ENCODE measurements at regions not wholly inside any gene's neighbourhood (a gene's known extent, or its start where the extent isn't known, plus 50 kb on each side); places are given as distances from the start of the nearest gene placed in this dataset.

- POLR2A ChIA-PET, result no interaction called here
Measured at GRCh38 chr5:127216898-127217675, 73.5 kb upstream of the MEGF10 start.

More at GRCh38 chr5:127216898-127217675, 73.5 kb upstream of the MEGF10 start:
- TF ChIP-seq ZNF398 (tag by site-specific recombination; IDR thresholded peaks at IDR 0.05) (no peak), PRDM10 (tag by site-specific recombination; IDR thresholded peaks at IDR 0.05) (no peak), CTCF (tag by site-specific recombination; IDR thresholded peaks at IDR 0.05) (no peak; the same call in 1 of the 2 replicates), GFI1B (tag by site-specific recombination; IDR thresholded peaks at IDR 0.05) (no peak), ZBTB20 (tag by site-specific recombination; IDR thresholded peaks at IDR 0.05) (no peak), ZBTB44 (tag by site-specific recombination; IDR thresholded peaks at IDR 0.05) (no peak), ZNF362 (tag by site-specific recombination; IDR thresholded peaks at IDR 0.05) (no peak), ZBTB8A (tag by site-specific recombination; IDR thresholded peaks at IDR 0.05) (no peak), ZNF121 (tag by site-specific recombination; IDR thresholded peaks at IDR 0.05) (no peak), ATF2 (tag by site-specific recombination; IDR thresholded peaks at IDR 0.05; ENCODE audit: low read depth) (no peak), ZNF391 (tag by site-specific recombination; IDR thresholded peaks at IDR 0.05; ENCODE audit: borderline replicate concordance, low read depth) (no peak), WT1 (tag by site-specific recombination; IDR thresholded peaks at IDR 0.05) (no peak), GLI2 (tag by site-specific recombination; IDR thresholded peaks at IDR 0.05; ENCODE audit: borderline replicate concordance, low read depth) (no peak), ZNF560 (tag by site-specific recombination; IDR thresholded peaks at IDR 0.05; ENCODE audit: borderline replicate concordance) (no peak), ZNF169 (tag by site-specific recombination; IDR thresholded peaks at IDR 0.05) (no peak), ZNF514 (tag by site-specific recombination; IDR thresholded peaks at IDR 0.05) (no peak), HOXA7 (CRISPR knock-in tag; IDR thresholded peaks at IDR 0.05; ENCODE audit: borderline replicate concordance) (no peak), ZNF596 (tag by site-specific recombination; IDR thresholded peaks at IDR 0.05) (no peak), ZNF639 (tag by site-specific recombination; IDR thresholded peaks at IDR 0.05) (no peak)
- H3K4me3 ChIP-seq (ENCODE audit: low read depth, low read length), result no peak overlapping the region
- no peaks in the 10 kb centered on the region for H3K9me3 ChIP-seq (ENCODE audit: control insufficient read depth, insufficient read depth, low read depth, low read length)
- H3K27ac ChIP-seq (ENCODE audit: extremely low read depth, low read depth, low read length), result no peak overlapping the region
- no peaks in the 10 kb centered on the region for H3K36me3 ChIP-seq (ENCODE audit: control insufficient read depth in 2 of 2, insufficient read depth in 1 of 2, low read length in 2 of 2)
- no peaks in the 10 kb centered on the region for H3K4me1 ChIP-seq (ENCODE audit: control insufficient read depth, insufficient read depth, low read length)
- CTCF ChIA-PET, result interaction anchor here (0.6 kb wide), 1 partner anchor 22 kb away, joined by 4 read pairs; no protein-coding TSS in a partner anchor

All from HEK293 (cell line).